Activated CD8-positive, alpha-beta memory T cell treated with anti-CD3 and anti-CD28 coated beads for 1 hour (primary cell): ENCODE measurements at regions not wholly inside any gene's neighbourhood (a gene's known extent, or its start where the extent isn't known, plus 50 kb on each side); places are given as distances from the start of the nearest gene placed in this dataset.

ENCODE experiments used
- DNase-seq, 2 donors: peaks; one replicate each; pipeline ENCODE4 v3.0.0-alpha.2; 2020; ENCODE audit warnings: low read depth in 1 of 2; ENCODE audit errors: extremely low read depth in 1 of 2

DNA sequence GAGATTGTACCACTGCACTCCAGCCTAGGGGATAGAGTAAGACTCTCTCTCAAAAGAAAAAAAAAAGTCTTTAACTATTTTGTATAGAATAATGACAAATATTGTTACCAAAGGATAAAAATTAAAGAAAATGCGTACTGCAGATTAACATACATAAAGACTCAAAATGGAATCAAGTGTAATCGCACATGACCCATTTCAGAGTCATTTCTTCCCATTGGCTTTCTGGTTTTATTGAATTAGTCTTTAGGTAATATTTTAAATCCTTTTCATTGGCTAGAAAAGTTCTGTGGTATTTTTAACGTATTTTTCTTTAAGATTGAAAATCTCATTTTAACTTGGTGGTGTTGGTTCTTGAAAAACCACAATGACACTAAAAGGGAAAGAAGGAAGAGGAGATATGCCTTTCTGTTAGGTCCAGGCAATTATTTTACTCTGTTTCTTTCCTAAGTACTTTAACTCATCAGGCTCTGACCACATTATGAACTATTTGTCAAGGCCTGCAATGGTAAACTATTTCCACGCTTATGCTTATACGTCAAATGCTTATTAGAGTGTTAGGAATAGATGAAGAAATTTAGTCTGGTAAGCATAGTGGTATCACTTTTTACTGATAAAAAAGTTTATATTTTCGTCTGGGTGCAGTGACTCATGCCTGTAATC lies 52.3 kb downstream of the PLEKHG1 start:
- DNase-seq: no peak

DNA sequence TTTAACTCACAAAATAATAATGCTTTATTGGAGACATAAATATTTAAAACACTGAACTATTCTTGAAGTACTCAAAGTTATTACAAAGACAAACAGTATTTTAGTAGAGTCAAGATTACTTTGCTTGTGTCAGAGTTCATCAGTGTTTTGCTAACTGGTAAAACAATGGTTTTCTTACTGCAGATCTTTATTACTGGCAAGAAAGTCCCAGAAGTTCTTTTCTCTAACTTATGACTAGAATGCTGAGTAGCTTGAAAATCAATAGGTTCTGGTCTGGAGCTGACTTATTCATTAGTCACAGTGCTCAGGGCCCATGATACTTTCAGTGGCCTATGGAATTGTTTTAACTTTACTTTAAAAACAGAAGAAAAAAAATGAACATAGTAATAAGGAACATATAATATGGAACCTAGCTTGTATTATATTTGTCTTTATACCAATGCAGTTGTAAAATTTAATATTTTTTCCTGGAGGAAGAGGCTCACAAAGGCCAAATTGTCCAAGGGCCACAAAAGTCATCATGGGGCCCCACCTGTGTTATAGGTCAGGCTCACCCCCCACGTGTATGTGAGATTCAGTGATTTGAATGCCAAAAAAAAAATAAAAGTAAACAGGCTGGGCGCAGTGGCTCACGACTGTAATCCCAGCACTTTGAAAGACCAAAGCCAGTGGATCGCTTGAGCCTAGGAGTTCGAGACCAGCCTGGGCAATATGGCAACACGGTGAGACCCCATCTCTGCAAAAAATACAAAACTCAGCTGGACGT lies 53.3 kb downstream of the PLEKHG1 start:
- DNase-seq: no peak

DNA sequence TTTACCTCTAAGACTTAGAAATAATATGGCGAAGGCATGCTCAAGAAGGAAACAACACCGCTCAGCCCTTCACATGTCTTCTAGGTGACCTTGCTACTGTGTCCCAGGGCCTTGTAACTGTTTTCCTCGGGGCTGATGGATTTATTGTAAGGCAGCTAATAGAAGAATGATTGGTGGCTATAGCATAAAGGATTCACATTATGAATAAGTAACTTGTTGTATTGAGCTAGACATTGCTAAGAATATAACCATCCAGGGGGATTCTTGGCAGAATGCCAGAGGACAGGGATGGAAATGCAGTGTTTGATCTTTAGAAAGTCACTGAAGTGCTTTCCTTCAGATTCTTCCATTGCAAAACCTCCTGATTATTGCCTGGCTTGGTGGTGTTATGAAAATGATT lies 54.9 kb downstream of the PLEKHG1 start:
- DNase-seq: no peak

DNA sequence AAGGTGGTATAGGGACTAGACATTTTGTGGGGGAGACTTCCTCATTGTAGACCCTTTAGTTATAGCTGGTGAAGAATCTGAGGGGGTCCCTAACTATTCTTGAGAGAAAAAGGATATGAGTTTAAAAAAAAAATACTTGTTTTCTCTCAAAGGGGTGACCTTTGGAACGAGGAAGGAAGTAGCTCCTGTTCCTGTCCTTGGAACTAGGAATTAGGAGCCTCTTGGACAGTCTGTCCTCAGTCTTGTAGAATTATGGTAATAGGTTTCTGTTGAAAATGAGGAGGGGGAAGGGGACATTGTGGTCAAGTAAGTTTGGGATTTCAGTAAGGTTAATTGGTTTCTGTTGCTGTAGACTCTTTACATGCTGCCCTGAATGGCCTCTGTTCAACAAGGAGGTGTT lies 56.5 kb downstream of the PLEKHG1 start:
- no peak for DNase-seq

DNA sequence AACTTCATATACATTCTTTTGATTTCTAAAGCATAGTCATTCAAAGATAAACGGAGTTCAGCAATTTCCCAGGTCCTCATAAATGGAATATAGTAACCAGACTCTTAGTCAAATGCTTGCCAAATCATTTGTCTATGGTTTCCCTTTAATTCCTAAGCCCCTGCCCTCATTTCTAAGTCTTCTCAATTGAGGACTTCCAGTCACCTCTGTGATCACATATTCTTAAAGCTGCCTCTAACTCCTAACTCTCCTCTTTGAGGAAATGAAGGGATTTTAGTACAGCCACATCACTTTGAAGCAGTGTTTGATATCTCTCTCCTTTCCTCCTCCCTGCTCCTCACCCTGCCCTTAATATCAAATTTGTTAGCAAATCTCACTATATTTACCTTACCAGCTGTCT lies 58.7 kb downstream of the PLEKHG1 start:
- no peak for DNase-seq

DNA sequence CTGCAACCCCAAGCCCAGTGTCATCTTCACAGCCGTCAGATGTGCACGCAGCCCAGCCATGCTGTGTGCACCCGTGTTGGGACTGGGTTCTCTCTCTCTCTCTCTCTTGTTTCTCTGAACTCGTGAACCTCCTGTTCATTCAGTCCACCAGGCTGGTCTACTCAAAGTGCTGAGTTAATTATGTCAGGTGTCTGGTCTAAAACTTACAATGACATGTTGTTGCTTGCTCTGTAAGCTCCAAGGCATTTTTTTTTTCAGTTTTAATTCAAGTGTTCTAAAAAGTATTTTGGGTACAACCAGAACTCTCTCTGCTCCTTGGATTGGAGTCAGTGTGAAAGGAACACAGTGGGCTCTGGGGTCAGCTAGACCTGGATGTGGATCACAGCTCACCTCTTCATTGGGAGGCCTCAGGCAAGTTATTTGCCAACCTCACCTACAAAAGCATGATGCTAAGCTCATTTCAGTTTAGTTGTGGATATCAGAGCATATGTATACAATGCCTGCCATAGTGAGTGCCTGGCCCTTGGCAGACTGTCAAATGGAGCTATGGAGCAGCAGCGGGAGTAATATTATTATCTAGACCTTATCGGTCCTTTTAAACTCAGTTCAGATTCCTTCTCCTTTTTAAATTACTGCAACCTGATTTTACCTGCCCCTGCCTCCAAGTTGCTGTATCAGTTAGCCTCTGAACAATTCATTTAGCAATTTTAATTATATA lies 59.5 kb downstream of the PLEKHG1 start:
- DNase-seq: no peak

DNA sequence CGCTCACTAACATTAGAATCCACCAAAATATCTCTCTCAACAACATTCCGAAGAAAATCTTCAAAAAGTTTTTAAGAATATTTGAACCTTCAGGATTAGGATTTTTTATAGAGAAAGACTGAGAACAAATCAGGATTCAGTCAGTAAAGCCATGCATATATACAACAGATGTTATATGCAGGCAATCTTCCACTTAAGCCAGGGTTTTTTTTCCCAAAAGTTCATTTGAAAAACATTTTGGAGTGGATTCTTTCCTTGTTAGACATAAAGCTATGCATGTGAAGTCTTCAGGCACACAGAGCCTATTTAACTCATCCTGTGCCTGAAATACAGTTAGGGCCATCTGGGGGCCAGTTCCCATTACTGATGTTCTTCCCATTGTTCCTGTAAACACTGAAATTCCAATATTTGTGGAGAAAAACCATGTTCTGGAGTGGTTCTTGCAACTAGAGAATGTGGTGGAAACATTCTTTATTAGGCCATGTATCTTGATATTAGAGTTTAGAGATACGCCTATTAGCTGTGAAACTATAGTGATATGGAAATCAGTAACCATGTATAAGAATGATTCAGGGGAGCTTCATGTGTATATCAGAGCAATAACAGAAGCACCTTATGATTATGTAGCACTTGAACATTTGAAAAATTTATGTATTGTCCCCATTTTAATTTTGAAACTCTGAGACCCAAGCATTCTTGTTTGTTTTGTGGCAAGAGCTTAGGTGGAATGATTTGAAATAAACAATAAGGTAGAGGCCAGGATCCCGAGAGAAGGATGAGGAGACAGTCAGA lies 61.7 kb downstream of the PLEKHG1 start:
- DNase-seq: no peak

DNA sequence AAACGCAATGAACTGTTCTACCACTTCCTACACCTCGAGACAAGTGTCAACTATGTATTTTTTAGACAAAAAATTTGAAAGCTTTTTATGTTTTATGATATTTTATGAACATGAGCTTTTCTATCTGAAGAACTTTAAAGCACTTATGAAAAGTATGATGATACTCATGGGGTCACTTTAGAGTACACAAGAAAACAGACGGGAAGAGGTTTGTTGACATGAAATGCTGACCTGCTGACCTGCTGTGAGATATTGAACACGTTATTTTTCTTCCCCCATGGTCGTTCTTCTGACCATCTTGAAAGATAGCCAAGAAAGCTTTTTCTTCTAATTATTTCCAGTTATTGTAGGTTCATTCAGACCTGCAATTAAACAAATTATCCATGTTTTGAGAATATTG lies 63.1 kb downstream of the PLEKHG1 start:
- no peak for DNase-seq

DNA sequence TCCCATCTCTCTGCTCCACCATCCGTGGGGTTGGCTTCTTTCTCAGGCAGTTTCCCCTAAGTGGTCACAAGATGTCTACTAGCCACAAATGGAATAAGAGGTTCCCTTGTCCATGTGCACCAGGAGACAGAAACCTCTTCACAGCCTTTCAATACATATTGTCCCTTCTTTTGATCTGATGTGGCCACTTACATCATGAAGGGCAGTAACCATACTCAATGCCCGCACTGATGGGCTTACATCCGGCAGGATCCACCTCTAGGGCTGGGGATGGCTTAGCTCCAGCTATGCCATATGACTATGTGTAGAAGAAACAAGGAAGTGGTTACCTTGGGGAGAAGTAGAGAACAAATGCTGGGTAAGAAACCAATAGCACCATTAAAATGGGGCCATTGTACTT lies 64.4 kb downstream of the PLEKHG1 start:
- no peak for DNase-seq

DNA sequence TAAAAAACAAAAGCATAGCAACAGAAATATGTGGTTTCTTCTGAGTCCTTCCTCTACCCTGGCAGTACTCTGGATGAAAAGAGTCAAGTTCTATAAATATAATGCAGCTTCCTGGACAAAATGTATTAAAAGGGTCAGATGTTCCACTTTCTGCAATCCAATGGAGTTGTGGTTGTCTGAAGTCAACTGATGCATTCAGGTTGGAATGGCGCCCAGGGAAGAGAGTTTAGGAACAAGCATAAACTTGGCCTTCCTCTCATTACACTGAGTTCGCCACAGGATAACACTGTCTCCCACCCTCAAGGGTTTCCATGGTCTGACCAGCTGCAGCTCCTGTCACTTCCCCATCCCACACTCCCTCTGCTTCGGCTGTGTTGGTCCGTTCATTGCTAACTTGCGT lies 66.4 kb downstream of the PLEKHG1 start:
- no peak for DNase-seq

DNA sequence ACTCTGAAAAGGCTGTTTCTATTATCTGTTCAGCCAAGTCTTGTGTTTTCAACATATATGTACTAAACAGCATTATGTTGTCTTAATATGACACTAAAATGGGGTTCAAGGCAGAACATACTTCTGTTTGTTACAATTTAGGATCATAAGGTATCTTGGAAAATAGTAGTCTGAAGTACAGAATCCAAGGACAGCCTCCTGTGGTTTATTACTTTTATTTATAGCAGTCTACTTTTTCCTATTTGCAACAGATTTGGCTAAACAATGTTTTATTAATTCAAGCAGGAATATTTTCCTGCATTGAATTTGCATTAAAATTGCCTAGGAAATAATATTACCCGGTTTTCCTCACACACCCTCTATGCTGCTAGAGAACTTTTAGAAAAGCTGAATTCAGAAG lies 67.7 kb downstream of the PLEKHG1 start:
- no peak for DNase-seq

DNA sequence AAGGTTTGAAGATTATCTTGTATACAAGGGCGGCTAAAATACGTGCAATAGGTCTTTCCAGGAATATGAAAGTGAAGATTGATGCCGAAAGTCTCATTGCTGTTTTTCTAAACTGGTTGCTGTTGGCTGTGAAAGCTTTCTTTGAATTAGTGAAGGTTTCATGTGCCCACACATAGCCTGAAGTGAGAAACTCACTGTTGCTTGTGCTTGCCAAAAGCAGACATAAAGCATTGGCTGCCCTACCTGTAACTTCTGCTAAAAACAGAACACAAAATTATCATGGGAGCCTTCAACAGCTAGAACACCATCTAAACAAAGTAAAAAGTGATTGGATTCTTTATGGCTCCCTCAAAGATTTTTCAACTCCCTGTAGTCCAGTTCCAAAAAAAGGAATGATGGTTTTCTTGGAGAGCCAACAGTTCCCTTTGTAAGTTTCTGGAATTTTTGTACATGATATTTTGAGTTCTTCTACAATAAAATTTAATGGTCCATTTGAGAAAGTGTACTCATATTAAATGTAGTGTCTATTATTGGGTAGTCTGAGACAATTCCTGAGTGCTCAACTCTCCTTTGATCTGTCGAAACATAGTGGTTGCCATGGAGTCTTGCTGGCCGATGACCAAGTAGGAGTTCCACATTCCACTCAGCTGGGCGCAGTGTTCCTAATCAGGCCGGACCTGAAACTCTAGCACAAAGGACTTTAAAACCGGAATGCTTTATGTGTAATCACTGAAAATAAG lies 68.5 kb downstream of the PLEKHG1 start:
- no peak for DNase-seq

DNA sequence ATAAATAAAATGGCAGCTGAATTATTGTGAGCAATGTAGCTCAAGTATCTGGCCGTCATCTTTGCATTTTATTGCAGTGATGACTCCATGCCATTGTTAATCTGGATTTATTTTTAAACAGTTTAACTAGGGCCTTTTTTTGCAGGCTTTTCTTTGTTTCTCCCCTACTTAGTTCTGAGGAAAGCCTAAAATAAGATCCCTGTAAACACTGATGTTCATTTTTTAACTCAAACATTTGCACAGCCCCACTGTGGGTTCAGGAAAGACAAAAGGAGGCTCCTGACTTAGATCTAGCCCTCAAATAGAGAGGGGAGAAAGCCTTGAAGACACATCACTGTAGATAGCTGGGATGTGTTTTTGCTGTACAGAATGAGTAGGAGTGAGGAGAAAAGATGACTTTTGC lies 69.2 kb downstream of the PLEKHG1 start:
- no peak for DNase-seq

DNA sequence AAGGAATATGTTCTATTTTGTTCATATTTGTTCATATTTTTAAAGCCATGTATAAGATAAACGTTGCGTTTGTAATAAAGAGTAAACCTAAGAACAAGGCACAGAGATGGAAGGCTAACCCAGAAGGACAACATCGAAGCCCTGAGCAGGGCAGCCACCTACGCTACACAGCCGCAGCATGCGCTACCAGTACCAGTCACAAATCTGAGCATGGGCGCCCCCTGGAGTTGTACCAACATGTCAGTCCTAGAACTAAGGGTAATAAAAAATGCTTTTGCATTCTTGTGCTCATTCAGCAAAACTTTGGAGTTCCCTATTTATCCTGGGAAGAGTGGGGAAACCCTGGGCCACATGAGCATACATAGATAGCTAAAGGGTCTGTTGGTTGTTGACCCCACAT lies 70.6 kb downstream of the PLEKHG1 start:
- no peak for DNase-seq

DNA sequence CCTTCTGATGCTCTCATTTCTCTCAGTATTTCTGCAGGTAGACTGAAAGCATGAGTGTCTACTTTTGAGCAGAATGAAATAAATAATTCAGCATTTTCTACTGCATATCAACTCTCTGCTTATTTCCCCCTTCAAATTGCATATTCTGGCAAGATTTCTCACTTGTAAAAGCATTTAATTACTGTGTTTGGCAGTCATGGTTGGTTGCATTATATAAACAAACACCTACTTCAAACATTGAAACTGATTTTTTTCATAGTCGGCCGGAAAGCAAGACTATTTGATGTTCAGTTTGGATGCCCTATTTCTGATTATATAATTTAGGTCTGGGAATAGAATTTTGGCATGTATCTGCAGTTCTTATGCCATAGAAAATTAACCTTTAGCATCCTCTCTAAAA lies 73.1 kb downstream of the PLEKHG1 start:
- no peak for DNase-seq

DNA sequence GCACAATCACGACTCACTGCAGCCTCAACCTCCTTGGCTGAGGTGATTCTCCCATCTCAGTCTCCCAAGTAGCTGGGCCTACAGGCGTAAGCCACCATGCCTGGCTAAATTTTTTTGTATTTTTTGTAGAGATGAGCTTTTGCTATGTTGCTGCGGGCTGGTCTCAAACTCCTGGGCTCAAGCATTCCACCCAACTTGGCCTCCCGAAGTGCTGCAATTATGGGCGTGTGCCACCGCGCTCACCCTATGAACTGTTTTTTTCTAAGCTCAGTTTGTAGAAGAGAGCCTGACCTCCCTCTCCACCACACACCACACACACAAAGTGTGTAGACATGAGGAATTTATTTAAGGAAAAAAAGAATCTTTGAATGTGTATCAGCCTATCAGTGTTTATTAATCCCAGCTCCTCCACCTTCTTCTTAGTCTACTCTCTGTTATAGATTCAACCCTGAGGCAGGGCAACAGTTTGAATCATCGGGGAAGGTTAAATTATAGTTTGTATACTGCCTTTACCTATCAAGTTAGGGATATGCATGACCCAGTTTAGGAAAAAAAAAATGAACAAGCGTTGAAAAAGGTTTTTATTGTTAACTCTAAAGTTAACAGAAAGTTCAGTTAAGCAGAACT lies 74.1 kb downstream of the PLEKHG1 start:
- no peak for DNase-seq

DNA sequence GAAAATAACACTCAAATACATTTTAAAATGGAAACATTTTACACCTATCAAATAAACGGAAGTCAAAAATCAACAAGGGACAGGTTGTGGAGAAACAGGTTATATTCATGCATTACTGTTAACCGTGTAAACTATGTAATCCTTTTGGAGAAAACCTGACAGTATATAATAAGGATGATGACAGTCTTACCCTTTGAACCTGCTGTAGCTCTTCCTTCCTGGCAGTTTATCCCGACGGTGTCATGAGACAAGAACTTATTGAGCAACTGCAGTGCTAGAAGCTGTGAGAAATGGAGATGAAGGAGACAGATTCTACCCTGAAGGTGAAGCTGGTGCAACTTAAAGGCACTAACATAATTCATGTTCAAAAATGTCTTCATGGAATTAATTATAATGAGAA lies 76.7 kb downstream of the PLEKHG1 start:
- DNase-seq: no peak

DNA sequence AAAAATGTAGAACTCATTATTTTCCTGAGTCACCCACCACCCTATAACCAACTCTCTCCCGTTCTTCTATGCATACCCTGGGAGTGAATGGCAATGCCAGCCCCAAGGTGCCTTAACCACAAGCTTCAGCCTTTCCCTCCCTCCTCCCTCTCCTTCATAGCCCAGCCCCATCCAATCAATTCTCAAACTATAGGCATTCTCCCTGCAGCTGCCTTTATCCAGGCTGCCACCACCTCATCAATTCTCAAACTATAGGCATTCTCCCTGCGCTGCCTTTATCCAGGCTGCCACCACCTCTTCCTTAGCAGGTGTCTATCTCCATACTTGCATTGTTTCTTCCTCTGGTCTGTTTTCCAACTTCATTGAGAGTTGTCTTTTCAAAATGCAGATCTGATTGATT lies 77.1 kb downstream of the PLEKHG1 start:
- DNase-seq: no peak

DNA sequence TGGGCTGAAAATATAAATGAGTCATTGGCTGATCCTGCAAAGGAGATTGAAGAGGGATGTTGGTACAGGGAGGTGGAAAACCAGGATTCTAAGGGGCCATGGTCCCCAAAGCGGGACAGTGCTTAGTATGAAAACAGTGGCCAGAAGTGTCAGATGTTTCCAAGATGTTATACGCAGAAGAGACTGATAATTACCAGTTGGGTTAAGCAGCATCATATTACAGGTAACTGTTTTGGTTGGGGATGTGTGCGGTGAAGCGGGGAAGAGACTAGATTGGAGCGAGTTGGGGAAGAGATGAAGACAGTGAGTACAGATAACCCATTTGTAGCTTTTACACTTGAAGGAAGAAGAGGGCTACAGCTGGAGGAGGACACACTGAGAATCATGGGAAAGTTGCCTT lies 80.8 kb downstream of the PLEKHG1 start:
- no peak for DNase-seq
